ENCODE measurements at regions not wholly inside any gene's neighbourhood (a gene's known extent, or its start where the extent isn't known, plus 50 kb on each side); places are given as distances from the start of the nearest gene placed in this dataset.

DNA sequence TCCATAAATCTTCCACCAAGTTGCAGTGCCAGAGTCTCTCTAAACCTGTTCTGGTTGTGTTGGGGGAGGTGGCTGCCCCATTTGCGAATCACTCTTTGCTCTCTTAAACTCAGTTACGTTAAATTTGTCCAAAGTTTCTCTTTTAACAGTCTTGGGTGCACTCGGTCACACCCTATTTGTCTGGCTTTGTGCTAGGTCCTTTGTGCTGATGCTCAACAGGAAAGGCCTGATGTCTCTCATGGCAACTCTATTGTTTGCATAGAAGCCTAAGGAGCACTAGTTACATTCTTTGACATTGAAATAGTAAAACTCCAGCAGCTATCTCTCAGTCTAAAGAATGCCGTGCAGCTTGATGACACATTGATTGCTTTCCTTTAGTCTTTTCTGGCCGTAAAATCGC is 105.1 kb downstream of the TRMT11 start:
- TF ChIP-seq, protein P1, sequence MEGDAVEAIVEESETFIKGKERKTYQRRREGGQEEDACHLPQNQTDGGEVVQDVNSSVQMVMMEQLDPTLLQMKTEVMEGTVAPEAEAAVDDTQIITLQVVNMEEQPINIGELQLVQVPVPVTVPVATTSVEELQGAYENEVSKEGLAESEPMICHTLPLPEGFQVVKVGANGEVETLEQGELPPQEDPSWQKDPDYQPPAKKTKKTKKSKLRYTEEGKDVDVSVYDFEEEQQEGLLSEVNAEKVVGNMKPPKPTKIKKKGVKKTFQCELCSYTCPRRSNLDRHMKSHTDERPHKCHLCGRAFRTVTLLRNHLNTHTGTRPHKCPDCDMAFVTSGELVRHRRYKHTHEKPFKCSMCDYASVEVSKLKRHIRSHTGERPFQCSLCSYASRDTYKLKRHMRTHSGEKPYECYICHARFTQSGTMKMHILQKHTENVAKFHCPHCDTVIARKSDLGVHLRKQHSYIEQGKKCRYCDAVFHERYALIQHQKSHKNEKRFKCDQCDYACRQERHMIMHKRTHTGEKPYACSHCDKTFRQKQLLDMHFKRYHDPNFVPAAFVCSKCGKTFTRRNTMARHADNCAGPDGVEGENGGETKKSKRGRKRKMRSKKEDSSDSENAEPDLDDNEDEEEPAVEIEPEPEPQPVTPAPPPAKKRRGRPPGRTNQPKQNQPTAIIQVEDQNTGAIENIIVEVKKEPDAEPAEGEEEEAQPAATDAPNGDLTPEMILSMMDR (IDR thresholded peaks at IDR 0.05; ENCODE audit: control extremely low read depth, extremely low read depth) = no peak
- H3K4me3 ChIP-seq = no peak overlapping the region
- H3K36me3 ChIP-seq (ENCODE audit: control insufficient read depth in 4 of 4, insufficient read depth in 4 of 4, low read length in 4 of 4) = peaks cover 0 to 3% (median 0%) of the 10 kb centered on the region in 4 donors
- no peak overlapping the region for H3K9ac ChIP-seq (ENCODE audit: insufficient read depth in 1 of 2, low read length in 2 of 2)
- no peaks in the 10 kb centered on the region for H3K27me3 ChIP-seq (ENCODE audit: control insufficient read depth in 3 of 3, insufficient read depth in 3 of 3, low read length in 2 of 3)
- no peak overlapping the region for H3K27ac ChIP-seq (ENCODE audit: low read depth in 1 of 2, low read length in 1 of 2)
- no peak for DNase-seq
- no peak for ATAC-seq (ENCODE audit: insufficient read depth, low FRiP score)
- 83 to 90% methylated on average over 6 of the region's 6 CpGs for WGBS, 2 donors
- H3K9me3 ChIP-seq (ENCODE audit: control insufficient read depth in 4 of 4, insufficient read depth in 3 of 4, low read length in 3 of 4) = no peaks in the 10 kb centered on the region
- no peaks in the 10 kb centered on the region for H3K4me1 ChIP-seq (ENCODE audit: control insufficient read depth in 5 of 5, insufficient read depth in 5 of 5, low read length in 5 of 5)

DNA sequence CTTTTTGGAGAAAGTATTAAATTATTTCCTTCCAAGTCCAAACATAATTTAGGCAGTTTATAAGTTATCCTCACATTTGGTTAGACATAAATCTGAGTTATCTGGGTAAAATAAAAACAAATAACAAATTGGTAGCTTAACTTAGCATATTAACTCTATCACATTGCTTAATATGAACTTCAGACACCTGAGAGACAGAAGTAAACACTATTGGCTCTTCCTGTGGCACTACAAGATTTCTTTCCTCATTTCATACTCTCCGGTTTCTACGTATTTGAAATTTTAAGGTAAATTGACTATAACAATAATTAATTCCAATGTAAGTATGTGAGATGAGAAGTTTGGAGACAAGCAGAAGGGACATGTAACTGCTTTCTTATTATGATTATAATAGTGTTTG is 106.8 kb downstream of the TRMT11 start:
- Histone ChIP-seq H3K27ac (ENCODE audit: low read depth in 1 of 2, low read length in 1 of 2) (no peak overlapping the region), H3K4me3 (no peak overlapping the region), H3K9me3 (ENCODE audit: control insufficient read depth in 4 of 4, insufficient read depth in 3 of 4, low read length in 3 of 4) (no peaks in the 10 kb centered on the region), H3K9ac (ENCODE audit: insufficient read depth in 1 of 2, low read length in 2 of 2) (no peak overlapping the region), H3K36me3 (ENCODE audit: control insufficient read depth in 4 of 4, insufficient read depth in 4 of 4, low read length in 4 of 4) (peaks cover 0 to 3% (median 0%) of the 10 kb centered on the region in 4 donors), H3K4me1 (ENCODE audit: control insufficient read depth in 5 of 5, insufficient read depth in 5 of 5, low read length in 5 of 5) (no peaks in the 10 kb centered on the region), H3K27me3 (ENCODE audit: control insufficient read depth in 3 of 3, insufficient read depth in 3 of 3, low read length in 2 of 3) (no peaks in the 10 kb centered on the region)
- no peak for ATAC-seq (ENCODE audit: insufficient read depth, low FRiP score)
- WGBS, 2 donors = 70 to 86% methylated on average over 2 of the region's 2 CpGs
- no peak for DNase-seq
- TF ChIP-seq, protein P1 (IDR thresholded peaks at IDR 0.05; ENCODE audit: control extremely low read depth, extremely low read depth) = no peak

DNA sequence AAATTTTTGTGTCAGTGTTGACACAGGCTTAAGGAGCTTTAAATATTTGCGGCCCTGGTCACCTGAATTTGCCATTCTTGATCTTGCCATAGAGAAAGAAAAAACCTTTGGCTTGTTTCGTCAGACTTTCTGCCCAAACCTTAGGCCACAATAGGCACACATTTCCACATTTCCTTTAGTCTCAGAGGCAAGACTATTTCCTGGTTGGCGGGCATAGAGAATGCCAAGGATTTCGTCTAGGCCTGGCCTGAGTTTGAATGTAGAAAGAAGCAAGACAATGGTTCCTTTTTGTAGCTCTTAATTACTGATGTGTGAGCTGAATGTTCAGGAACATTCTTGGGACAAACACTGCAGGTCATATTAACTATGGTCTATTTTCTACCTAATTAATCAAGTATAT is 108.1 kb downstream of the TRMT11 start:
- Histone ChIP-seq H3K27ac (ENCODE audit: low read depth in 1 of 2, low read length in 1 of 2) (no peak overlapping the region), H3K4me1 (ENCODE audit: control insufficient read depth in 5 of 5, insufficient read depth in 5 of 5, low read length in 5 of 5) (no peaks in the 10 kb centered on the region), H3K4me3 (no peak overlapping the region), H3K36me3 (ENCODE audit: control insufficient read depth in 4 of 4, insufficient read depth in 4 of 4, low read length in 4 of 4) (peaks cover 0 to 3% (median 0%) of the 10 kb centered on the region in 4 donors), H3K9ac (ENCODE audit: insufficient read depth in 1 of 2, low read length in 2 of 2) (no peak overlapping the region), H3K27me3 (ENCODE audit: control insufficient read depth in 3 of 3, insufficient read depth in 3 of 3, low read length in 2 of 3) (no peaks in the 10 kb centered on the region), H3K9me3 (ENCODE audit: control insufficient read depth in 4 of 4, insufficient read depth in 3 of 4, low read length in 3 of 4) (no peaks in the 10 kb centered on the region)
- DNase-seq (no peak), ATAC-seq (ENCODE audit: insufficient read depth, low FRiP score) (no peak)
- WGBS, 2 donors = 44 to 80% methylated on average over 4 of the region's 4 CpGs
- TF ChIP-seq, protein P1 (IDR thresholded peaks at IDR 0.05; ENCODE audit: control extremely low read depth, extremely low read depth) = no peak

DNA sequence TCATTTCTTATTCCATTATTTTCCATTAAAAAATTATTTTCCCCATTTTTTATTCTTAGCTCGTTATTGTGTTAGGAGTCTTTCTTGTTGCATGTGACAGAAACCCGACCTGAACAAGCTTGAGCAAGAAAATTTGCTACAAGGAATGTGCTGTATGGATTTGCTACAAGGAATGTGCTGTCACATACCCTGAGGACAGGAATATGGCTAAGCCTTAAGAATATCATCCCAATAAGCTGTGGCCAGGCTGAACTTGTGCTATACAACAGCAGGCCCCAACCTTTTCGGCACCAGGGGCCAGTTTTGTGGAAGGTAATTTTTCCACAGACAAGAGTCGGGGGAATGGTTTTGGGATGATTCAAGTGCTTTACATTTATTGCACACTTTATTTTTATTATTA is 114.0 kb downstream of the TRMT11 start:
- peaks cover 0 to 1% (median 0%) of the 10 kb centered on the region in 4 donors for H3K36me3 ChIP-seq (ENCODE audit: control insufficient read depth in 4 of 4, insufficient read depth in 4 of 4, low read length in 4 of 4)
- ATAC-seq (ENCODE audit: insufficient read depth, low FRiP score) = no peak
- H3K27me3 ChIP-seq (ENCODE audit: control insufficient read depth in 3 of 3, insufficient read depth in 3 of 3, low read length in 2 of 3) = no peaks in the 10 kb centered on the region
- DNase-seq = no peak
- WGBS, 2 donors = 96 to 98% methylated on average over 4 of the region's 4 CpGs
- H3K27ac ChIP-seq (ENCODE audit: low read depth in 1 of 2, low read length in 1 of 2) = no peak overlapping the region
- no peaks in the 10 kb centered on the region for H3K9me3 ChIP-seq (ENCODE audit: control insufficient read depth in 4 of 4, insufficient read depth in 3 of 4, low read length in 3 of 4)
- no peak overlapping the region for H3K9ac ChIP-seq (ENCODE audit: insufficient read depth in 1 of 2, low read length in 2 of 2)
- no peaks in the 10 kb centered on the region for H3K4me1 ChIP-seq (ENCODE audit: control insufficient read depth in 5 of 5, insufficient read depth in 5 of 5, low read length in 5 of 5)
- TF ChIP-seq, protein P1 (IDR thresholded peaks at IDR 0.05; ENCODE audit: control extremely low read depth, extremely low read depth) = no peak
- H3K4me3 ChIP-seq = no peak overlapping the region
